Suprapubic skin (tissue), 4 donors: ENCODE measurements at regions not wholly inside any gene's neighbourhood (a gene's known extent, or its start where the extent isn't known, plus 50 kb on each side); places are given as distances from the start of the nearest gene placed in this dataset.

Experiments used
- CTCF ChIP-seq, 2 donors: fragments of 200-600 bp in 1 of 2; fragments of 450-650 bp in 1 of 2; sonication (generic) in 1 of 2; IDR thresholded peaks; one replicate each; pipeline ENCODE4 v1.5.1; 2016 to 2019; ENCODE audit warnings: antibody characterized with exemption in 2 of 2, mild to moderate bottlenecking in 1 of 2, moderate library complexity in 1 of 2
- POLR2A ChIP-seq, 2 donors: fragments of 450-650 bp; IDR thresholded peaks; one replicate each; pipeline ENCODE4 v1.6.1; 2017; ENCODE audit warnings: antibody characterized with exemption in 2 of 2, mild to moderate bottlenecking in 2 of 2, moderate library complexity in 2 of 2
- POLR2AphosphoS5 ChIP-seq, 3 donors: sonication (generic); formaldehyde crosslinking; IDR thresholded peaks; one replicate each; pipeline ENCODE4 v1.6.1; 2017; ENCODE audit warnings: antibody characterized with exemption in 3 of 3

GRCh38 chr11:80512491-80512890 lies 1071.7 kb upstream of the TENM4 start:
- no peak for TF ChIP-seq POLR2AphosphoS5 (IDR thresholded peaks at IDR 0.05)
- TF ChIP-seq CTCF (IDR thresholded peaks at IDR 0.05) = no peak
- no peak for TF ChIP-seq POLR2A (IDR thresholded peaks at IDR 0.05)
